ENCODE measurements at regions not wholly inside any gene's neighbourhood (a gene's known extent, or its start where the extent isn't known, plus 50 kb on each side); places are given as distances from the start of the nearest gene placed in this dataset.

DNA sequence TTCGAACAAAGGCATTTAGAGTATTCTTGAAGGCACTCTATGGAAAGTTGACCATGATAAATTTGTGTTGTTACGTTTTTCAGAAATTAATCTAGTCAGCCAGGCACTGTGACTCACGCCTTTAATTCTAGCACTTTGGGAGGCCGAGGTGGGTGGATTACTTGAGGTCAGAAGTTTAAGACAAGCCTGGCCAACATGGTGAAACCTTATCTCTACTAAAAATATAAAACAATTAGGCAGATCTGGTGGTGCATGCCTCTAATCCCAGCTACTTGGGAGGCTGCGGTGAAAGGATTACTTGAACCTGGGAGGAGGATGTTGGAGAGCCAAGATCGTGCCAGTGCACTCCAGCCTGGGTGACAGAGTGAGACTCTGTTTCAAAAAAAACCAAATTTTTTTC is 130.6 kb upstream of the BRINP3 start:
- no peak overlapping the region for H3K4ac ChIP-seq (ENCODE audit: low read depth, low read length)
- H2AFZ ChIP-seq (replicated peaks; ENCODE audit: low read length, poor library complexity), result no peak overlapping the region
- no peak overlapping the region for H3K56ac ChIP-seq (ENCODE audit: extremely low read depth, insufficient read depth, low read length)
- BruUV-seq (replicated peaks), result no TSS peak
- H3K79me1 ChIP-seq (ENCODE audit: low read depth in 1 of 2, low read length in 2 of 2), result no peaks in the 10 kb centered on the region
- no peak overlapping the region for H3K9ac ChIP-seq (ENCODE audit: low read depth, low read length)
- H3K18ac ChIP-seq (ENCODE audit: low read depth, low read length), result no peak overlapping the region
- H2BK120ac ChIP-seq (ENCODE audit: low read depth, low read length), result no peak overlapping the region
- no peak overlapping the region for H3K27ac ChIP-seq (ENCODE audit: insufficient read depth, low read length)
- 90% methylated on average over 2 of the region's 6 CpGs; no CpG with 5 or more reads in 1 of the 2 experiments for WGBS, 2 experiments (ENCODE audit: extremely low coverage in 2 of 2, insufficient read length in 1 of 2)
- no peak overlapping the region for H2AK5ac ChIP-seq (ENCODE audit: low read depth, low read length)
- no peaks in the 10 kb centered on the region for H3K9me3 ChIP-seq (ENCODE audit: control insufficient read depth, insufficient read depth, low read length)
- H4K91ac ChIP-seq (ENCODE audit: insufficient read depth, low read depth, low read length), result no peak overlapping the region
- ChIA-PET POLR2A (ENCODE audit: unreplicated experiment) (no interaction called here), CTCF (no interaction called here)
- H2BK5ac ChIP-seq (ENCODE audit: low read depth, low read length, poor library complexity, severe bottlenecking), result no peak overlapping the region
- H2BK20ac ChIP-seq (ENCODE audit: low read depth, low read length), result no peak overlapping the region
- no peaks in the 10 kb centered on the region for H3K9me1 ChIP-seq (ENCODE audit: insufficient read depth, low read length)
- no peak overlapping the region for H3K4me3 ChIP-seq (ENCODE audit: insufficient read depth, low read depth, low read length)
- no peaks in the 10 kb centered on the region for H4K20me1 ChIP-seq (ENCODE audit: insufficient read depth, low read length)
- no peak overlapping the region for H3K4me2 ChIP-seq (ENCODE audit: low read depth, low read length)
- no peak overlapping the region for H2BK15ac ChIP-seq (ENCODE audit: low read depth, low read length)
- no peaks in the 10 kb centered on the region for H3K27me3 ChIP-seq (ENCODE audit: control insufficient read depth, insufficient read depth, low read length)
- no peak overlapping the region for H3K23ac ChIP-seq (ENCODE audit: low read depth, low read length)
- H3K36me3 ChIP-seq (ENCODE audit: control insufficient read depth, insufficient read depth, low read length), result no peaks in the 10 kb centered on the region
- H3K14ac ChIP-seq (replicated peaks; ENCODE audit: low read depth, low read length), result no peak overlapping the region
- H4K8ac ChIP-seq (ENCODE audit: low read depth in 2 of 2, low read length in 2 of 2), result no peak overlapping the region
- in situ Hi-C loops (cut with MboI; ENCODE audit: low sequenced_read_pairs) (no loop called here), intact Hi-C loops (cut with micrococcal nuclease) (loop anchor here (5.0 kb wide), 1 partner anchor 444 kb away; no protein-coding TSS in a partner anchor), dilution Hi-C loops (cut with HindIII; ENCODE audit: low sequenced_read_pairs, unreplicated experiment) (no loop called here)
- H2AK9ac ChIP-seq (replicated peaks; ENCODE audit: low read depth, low read length, poor library complexity), result no peak overlapping the region
- H4K5ac ChIP-seq (ENCODE audit: low read depth, low read length), result no peak overlapping the region
- no peak for TF ChIP-seq POLR2A (IDR thresholded peaks at IDR 0.05; ENCODE audit: low read depth, low read length)
- TF ChIP-seq CEBPB (IDR thresholded peaks at IDR 0.05; ENCODE audit: low read depth, low read length), result no peak
- no peak for TF ChIP-seq NFE2L2 (IDR thresholded peaks at IDR 0.05; ENCODE audit: low read depth, low read length)
- TF ChIP-seq, protein P1, sequence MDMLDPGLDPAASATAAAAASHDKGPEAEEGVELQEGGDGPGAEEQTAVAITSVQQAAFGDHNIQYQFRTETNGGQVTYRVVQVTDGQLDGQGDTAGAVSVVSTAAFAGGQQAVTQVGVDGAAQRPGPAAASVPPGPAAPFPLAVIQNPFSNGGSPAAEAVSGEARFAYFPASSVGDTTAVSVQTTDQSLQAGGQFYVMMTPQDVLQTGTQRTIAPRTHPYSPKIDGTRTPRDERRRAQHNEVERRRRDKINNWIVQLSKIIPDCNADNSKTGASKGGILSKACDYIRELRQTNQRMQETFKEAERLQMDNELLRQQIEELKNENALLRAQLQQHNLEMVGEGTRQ (IDR thresholded peaks at IDR 0.05; ENCODE audit: low read depth, low read length), result no peak
- TF ChIP-seq, protein P2, sequence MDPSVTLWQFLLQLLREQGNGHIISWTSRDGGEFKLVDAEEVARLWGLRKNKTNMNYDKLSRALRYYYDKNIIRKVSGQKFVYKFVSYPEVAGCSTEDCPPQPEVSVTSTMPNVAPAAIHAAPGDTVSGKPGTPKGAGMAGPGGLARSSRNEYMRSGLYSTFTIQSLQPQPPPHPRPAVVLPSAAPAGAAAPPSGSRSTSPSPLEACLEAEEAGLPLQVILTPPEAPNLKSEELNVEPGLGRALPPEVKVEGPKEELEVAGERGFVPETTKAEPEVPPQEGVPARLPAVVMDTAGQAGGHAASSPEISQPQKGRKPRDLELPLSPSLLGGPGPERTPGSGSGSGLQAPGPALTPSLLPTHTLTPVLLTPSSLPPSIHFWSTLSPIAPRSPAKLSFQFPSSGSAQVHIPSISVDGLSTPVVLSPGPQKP (IDR thresholded peaks at IDR 0.05; ENCODE audit: borderline replicate concordance, low read depth, low read length), result no peak
- no peak for TF ChIP-seq RCOR1 (IDR thresholded peaks at IDR 0.05; ENCODE audit: insufficient replicate concordance, low read length)
- no peak for TF ChIP-seq FOS (IDR thresholded peaks at IDR 0.05; ENCODE audit: low read depth, low read length)
- no peak for TF ChIP-seq MXI1 (IDR thresholded peaks at IDR 0.05; ENCODE audit: borderline replicate concordance, low read depth, low read length)
- TF ChIP-seq MAZ (IDR thresholded peaks at IDR 0.05; ENCODE audit: borderline replicate concordance, low read depth, low read length), result no peak
- TF ChIP-seq SMC3 (IDR thresholded peaks at IDR 0.05; ENCODE audit: low read depth, low read length), result no peak
- no peak for TF ChIP-seq MAFK (IDR thresholded peaks at IDR 0.05; ENCODE audit: low read depth, low read length)
- H3K4me1 ChIP-seq (ENCODE audit: control insufficient read depth, insufficient read depth, low read length), result no peaks in the 10 kb centered on the region
- DNase-seq, result no peak
- no peak for ATAC-seq (ENCODE audit: low read depth)

Measured in IMR-90 (cell line).